NCI-H748 (cell line): ENCODE measurements at regions not wholly inside any gene's neighbourhood (a gene's known extent, or its start where the extent isn't known, plus 50 kb on each side); places are given as distances from the start of the nearest gene placed in this dataset.

Experiments used
- DNase-seq: peaks from one replicate; lab custom pipeline; 2025; ENCODE audit not compliant: unreplicated experiment; lab: John Stamatoyannopoulos, UW

- no peak for DNase-seq
Measured at GRCh38 chr10:60441515-60441914, 51.8 kb upstream of the ANK3 start.

GRCh38 chr10:60439641-60440040 is 50.0 kb upstream of the ANK3 start:
- no peak for DNase-seq
